Mucosa of rectum (tissue), 2 donors: ENCODE measurements at regions not wholly inside any gene's neighbourhood (a gene's known extent, or its start where the extent isn't known, plus 50 kb on each side); places are given as distances from the start of the nearest gene placed in this dataset.
"Not testable (repeated sequence)": the region's sequence is repeated elsewhere in the genome, so short reads cannot be mapped to it uniquely, and the experiment has no call there.

Experiments
- H3K27ac ChIP-seq, 2 donors: one replicate each; pipeline ENCODE4 v1.7.0; 2013; ENCODE audit warnings: inconsistent platforms in 2 of 2, low read depth in 2 of 2, low read length in 2 of 2
- H3K27me3 ChIP-seq, 2 donors: one replicate each; pipeline ENCODE4 v1.7.0; 2013; ENCODE audit warnings: low read length in 2 of 2; ENCODE audit not compliant: control insufficient read depth in 2 of 2, insufficient read depth in 2 of 2
- H3K36me3 ChIP-seq, 2 donors: one replicate each; pipeline ENCODE4 v1.7.0; 2013; ENCODE audit warnings: low read length in 2 of 2; ENCODE audit not compliant: control insufficient read depth in 2 of 2, insufficient read depth in 2 of 2
- H3K4me1 ChIP-seq, 2 donors: one replicate each; pipeline ENCODE4 v1.7.0; 2013; ENCODE audit warnings: low read length in 2 of 2, mild to moderate bottlenecking in 1 of 2; ENCODE audit not compliant: control insufficient read depth in 2 of 2, insufficient read depth in 2 of 2
- H3K4me3 ChIP-seq, 2 donors: one replicate each; pipeline ENCODE4 v1.7.0; 2013; ENCODE audit warnings: low read length in 2 of 2
- H3K9ac ChIP-seq, 2 donors: one replicate each; pipeline ENCODE4 v1.7.0; 2013; ENCODE audit warnings: low read length in 2 of 2, low read depth in 1 of 2, mild to moderate bottlenecking in 1 of 2
- H3K9me3 ChIP-seq, 2 donors: one replicate each; pipeline ENCODE4 v1.7.0; 2013; ENCODE audit warnings: low read length in 2 of 2; ENCODE audit not compliant: control insufficient read depth in 2 of 2
- donor health status: healthy.
- donor health status: Normal muscosa, but diverticular disease.

- no peaks in the 10 kb centered on the region for H3K36me3 ChIP-seq
- no peak overlapping the region for H3K9ac ChIP-seq
- no peaks in the 10 kb centered on the region for H3K27me3 ChIP-seq
- H3K9me3 ChIP-seq, result no peaks in the 10 kb centered on the region
- H3K4me3 ChIP-seq, result no peak overlapping the region
- H3K27ac ChIP-seq, result no peak overlapping the region
- no peaks in the 10 kb centered on the region for H3K4me1 ChIP-seq
These were observed 510.0 kb upstream of the PHF14 start for GRCh38 chr7:10463701-10464100.

GRCh38 chr7:10465536-10465935, 508.1 kb upstream of the PHF14 start:
- not testable (repeated sequence) for H3K4me1 ChIP-seq, H3K9me3 ChIP-seq, H3K36me3 ChIP-seq, H3K9ac ChIP-seq, H3K4me3 ChIP-seq, H3K27ac ChIP-seq, H3K27me3 ChIP-seq

GRCh38 chr7:10468908-10469307, 504.8 kb upstream of the PHF14 start:
- Histone ChIP-seq H3K27me3 (no peaks in the 10 kb centered on the region), H3K4me3 (no peak overlapping the region), H3K27ac (no peak overlapping the region), H3K4me1 (no peaks in the 10 kb centered on the region), H3K9ac (no peak overlapping the region), H3K9me3 (no peaks in the 10 kb centered on the region), H3K36me3 (no peaks in the 10 kb centered on the region)

- H3K27me3 ChIP-seq, result no peaks in the 10 kb centered on the region
- no peaks in the 10 kb centered on the region for H3K4me1 ChIP-seq
- no peak overlapping the region for H3K9ac ChIP-seq
- H3K4me3 ChIP-seq, result no peak overlapping the region
- H3K9me3 ChIP-seq, result no peaks in the 10 kb centered on the region
- H3K27ac ChIP-seq, result no peak overlapping the region
- no peaks in the 10 kb centered on the region for H3K36me3 ChIP-seq
These were observed 504.2 kb upstream of the PHF14 start for GRCh38 chr7:10469476-10469875.

- Histone ChIP-seq H3K9ac (no peak overlapping the region), H3K4me1 (no peaks in the 10 kb centered on the region), H3K9me3 (no peaks in the 10 kb centered on the region), H3K36me3 (no peaks in the 10 kb centered on the region), H3K27ac (no peak overlapping the region), H3K4me3 (no peak overlapping the region), H3K27me3 (no peaks in the 10 kb centered on the region)
These were observed 502.2 kb upstream of the PHF14 start for GRCh38 chr7:10471280-10472058.

- Histone ChIP-seq H3K4me3 (no peak overlapping the region), H3K9me3 (no peaks in the 10 kb centered on the region), H3K4me1 (no peaks in the 10 kb centered on the region), H3K27ac (no peak overlapping the region), H3K9ac (no peak overlapping the region), H3K36me3 (no peaks in the 10 kb centered on the region), H3K27me3 (no peaks in the 10 kb centered on the region)
These were observed 501.6 kb upstream of the PHF14 start for GRCh38 chr7:10472115-10472514.

- Histone ChIP-seq H3K36me3 (no peaks in the 10 kb centered on the region), H3K9ac (no peak overlapping the region), H3K4me1 (no peaks in the 10 kb centered on the region)
These were observed 500.1 kb upstream of the PHF14 start for GRCh38 chr7:10473569-10473968.

GRCh38 chr7:10474048-10474447, 499.6 kb upstream of the PHF14 start:
- Histone ChIP-seq H3K4me3 (no peak overlapping the region), H3K4me1 (no peaks in the 10 kb centered on the region)

More at GRCh38 chr7:10473569-10473968, 500.1 kb upstream of the PHF14 start:
- Histone ChIP-seq H3K9me3 (no peaks in the 10 kb centered on the region), H3K27me3 (no peaks in the 10 kb centered on the region), H3K4me3 (no peak overlapping the region), H3K27ac (no peak overlapping the region)

GRCh38 chr7:10475940-10476641, 497.6 kb upstream of the PHF14 start:
- Histone ChIP-seq H3K9me3 (no peaks in the 10 kb centered on the region), H3K27me3 (no peaks in the 10 kb centered on the region), H3K4me1 (no peaks in the 10 kb centered on the region), H3K36me3 (no peaks in the 10 kb centered on the region), H3K9ac (no peak overlapping the region), H3K4me3 (no peak overlapping the region), H3K27ac (no peak overlapping the region)

More at GRCh38 chr7:10474048-10474447, 499.6 kb upstream of the PHF14 start:
- H3K9ac ChIP-seq, result no peak overlapping the region
- H3K9me3 ChIP-seq, result no peaks in the 10 kb centered on the region
- H3K27me3 ChIP-seq, result no peaks in the 10 kb centered on the region
- H3K27ac ChIP-seq, result no peak overlapping the region
- H3K36me3 ChIP-seq, result no peaks in the 10 kb centered on the region

GRCh38 chr7:10476642-10477041, 497.0 kb upstream of the PHF14 start:
- no peak overlapping the region for H3K9ac ChIP-seq
- H3K4me3 ChIP-seq, result no peak overlapping the region
- H3K9me3 ChIP-seq, result no peaks in the 10 kb centered on the region
- no peaks in the 10 kb centered on the region for H3K36me3 ChIP-seq
- no peaks in the 10 kb centered on the region for H3K4me1 ChIP-seq
- H3K27me3 ChIP-seq, result no peaks in the 10 kb centered on the region
- no peak overlapping the region for H3K27ac ChIP-seq
